D721Med (cell line): ENCODE measurements at regions not wholly inside any gene's neighbourhood (a gene's known extent, or its start where the extent isn't known, plus 50 kb on each side); places are given as distances from the start of the nearest gene placed in this dataset.

Source experiments
- DNase-seq: peaks from one replicate; pipeline ENCODE4 v3.0.0; 2011; ENCODE audit warnings: low spot score; ENCODE audit not compliant: insufficient read length
- FAIRE-seq: peaks from 2 replicates; lab custom pipeline; 2011; peaks lifted over from hg19 to GRCh38; lab: Jason Lieb, UNC
- CTCF ChIP-seq: IDR thresholded peaks from 2 replicates; pipeline ENCODE4 v1.5.1; 2012; ENCODE audit warnings: mild to moderate bottlenecking, control low read depth; ENCODE audit not compliant: insufficient read depth; ENCODE audit errors: missing control alignments

GRCh38 chr7:24125765-24126164 is 158.2 kb upstream of the NPY start:
- DNase-seq (no peak), FAIRE-seq (no peak)
- no peak for TF ChIP-seq CTCF

GRCh38 chr7:24127930-24128329 is 156.1 kb upstream of the NPY start:
- FAIRE-seq (no peak), DNase-seq (no peak)
- no peak for TF ChIP-seq CTCF

GRCh38 chr7:24129597-24129996 is 154.4 kb upstream of the NPY start:
- FAIRE-seq, result no peak
- DNase-seq, result no peak
- TF ChIP-seq CTCF, result no peak

GRCh38 chr7:24130631-24131030 is 153.4 kb upstream of the NPY start:
- FAIRE-seq, result no peak
- TF ChIP-seq CTCF, result no peak
- no peak for DNase-seq

- no peak for TF ChIP-seq CTCF
- DNase-seq (no peak), FAIRE-seq (no peak)
These were observed 150.3 kb upstream of the NPY start for GRCh38 chr7:24133691-24134090.

GRCh38 chr7:24134535-24134934 is 149.5 kb upstream of the NPY start:
- DNase-seq, result no peak
- no peak for FAIRE-seq
- no peak for TF ChIP-seq CTCF

GRCh38 chr7:24135003-24135817 is 148.8 kb upstream of the NPY start:
- DNase-seq, result no peak
- TF ChIP-seq CTCF, result no peak
- FAIRE-seq, result no peak
